GM12878 (cell line): ENCODE measurements at regions not wholly inside any gene's neighbourhood (a gene's known extent, or its start where the extent isn't known, plus 50 kb on each side); places are given as distances from the start of the nearest gene placed in this dataset.
"Not testable (repeated sequence)": the region's sequence is repeated elsewhere in the genome, so short reads cannot be mapped to it uniquely, and the experiment has no call there.

Experiments used
- ATAC-seq: fragments of 200-7000 bp; cut with Tn5 transposase; 3 replicates; pipeline ENCODE4 v1.9.1; 2020; ENCODE audit warnings: mild to moderate bottlenecking, moderate library complexity
- BruUV-seq: library from RNA; stranded (reverse); fragments of 400-500 nt; replicated peaks from 2 replicates; lab custom pipeline; 2021; lab: Mats Ljungman, UMichigan
- CTCF ChIA-PET: fragments of 300-600 bp; sonication (Branson Sonifier 250); formaldehyde crosslinking; extraction: SDS; loops from one replicate; lab custom pipeline; 2021; ENCODE audit warnings: inconsistent platforms; lab: Yijun Ruan, JAX
- POLR2A ChIA-PET: fragments of 350-600 bp; formaldehyde crosslinking; extraction: SDS; loops from one replicate; lab custom pipeline; 2021; ENCODE audit warnings: inconsistent platforms; lab: Charles Lee
- RAD21 ChIA-PET: fragments of 300-600 bp; sonication (Branson Sonifier 250); formaldehyde crosslinking; loops from one replicate; lab custom pipeline; 2023; ENCODE audit warnings: antibody characterized with exemption; ENCODE audit not compliant: unreplicated experiment; lab: Charles Lee
- SMC1A ChIA-PET: fragments of 300-600 bp; sonication (Branson Sonifier 250); formaldehyde crosslinking; loops from one replicate; lab custom pipeline; 2023; ENCODE audit not compliant: unreplicated experiment, uncharacterized antibody; lab: Charles Lee
- DNase-seq: peaks from one replicate; pipeline ENCODE4 v3.0.0-alpha.2; 2011; ENCODE audit warnings: low read depth, low spot score
- FAIRE-seq: peaks from 3 replicates; lab custom pipeline; 2011; peaks lifted over from hg19 to GRCh38; lab: Jason Lieb, UNC
- H2AFZ ChIP-seq: 2 replicates; pipeline ENCODE4 v1.6.0; 2011; ENCODE audit warnings: low read depth, low read length, control low read depth; ENCODE audit not compliant: control insufficient read depth
- H3K27ac ChIP-seq: 2 replicates; pipeline ENCODE4 v1.5.1; 2011; ENCODE audit warnings: control low read depth; ENCODE audit not compliant: control insufficient read depth, insufficient read depth
- H3K27me3 ChIP-seq, 2 experiments: replicated peaks in 1 of 2; 2 replicates each; pipeline versions ENCODE4 v1.6.0 to v1.6.1; 2011; ENCODE audit warnings: low read length in 1 of 2; ENCODE audit not compliant: control insufficient read depth in 2 of 2, insufficient read depth in 2 of 2
- H3K36me3 ChIP-seq, 2 experiments: 2 replicates each; pipeline ENCODE4 v1.5.1; 2011; ENCODE audit warnings: low read length in 1 of 2; ENCODE audit not compliant: control insufficient read depth in 2 of 2, insufficient read depth in 2 of 2
- H3K4me1 ChIP-seq: 2 replicates; pipeline ENCODE4 v1.6.1; 2011; ENCODE audit warnings: mild to moderate bottlenecking, low read length, moderate library complexity, mixed read lengths; ENCODE audit not compliant: control insufficient read depth, insufficient read depth
- H3K4me2 ChIP-seq: 2 replicates; pipeline ENCODE4 v1.6.0; 2011; ENCODE audit warnings: control low read depth; ENCODE audit not compliant: control insufficient read depth, insufficient read depth
- H3K4me3 ChIP-seq: fragments of 200-600 bp; sonication (generic); 2 replicates; pipeline ENCODE4 v1.5.1; 2016
- H3K79me2 ChIP-seq: 2 replicates; pipeline ENCODE4 v1.6.0; 2011; ENCODE audit warnings: low read length; ENCODE audit not compliant: control insufficient read depth, insufficient read depth
- H3K9ac ChIP-seq: 2 replicates; pipeline ENCODE4 v1.8.0; 2011; ENCODE audit warnings: low read length, control low read depth, mixed read lengths; ENCODE audit not compliant: control insufficient read depth, insufficient read depth
- H3K9me3 ChIP-seq: replicated peaks from 3 replicates; pipeline ENCODE4 v1.5.1; 2011; ENCODE audit warnings: mild to moderate bottlenecking, low read length; ENCODE audit not compliant: control insufficient read depth, insufficient read depth
- H4K20me1 ChIP-seq: 2 replicates; pipeline ENCODE4 v1.6.0; 2011; ENCODE audit not compliant: control insufficient read depth, insufficient read depth
- BRCA1 ChIP-seq: IDR thresholded peaks from 2 replicates; pipeline ENCODE4 v1.6.1; 2011; ENCODE audit warnings: low read depth, low read length, improper control_type of control experiment
- CBX3 ChIP-seq: fragments of 200-600 bp; sonication (generic); IDR thresholded peaks from 2 replicates; pipeline ENCODE4 v1.6.1; 2016; ENCODE audit warnings: low read depth, borderline replicate concordance
- DPF2 ChIP-seq: fragments of 450-650 bp; IDR thresholded peaks from 2 replicates; pipeline ENCODE4 v1.6.1; 2017; ENCODE audit warnings: mild to moderate bottlenecking
- ETV6 ChIP-seq, 2 experiments: fragments of 450-650 bp in 1 of 2; IDR thresholded peaks in 1 of 2; conservative IDR thresholded peaks in 1 of 2; 2 replicates each; pipeline ENCODE4 v1.6.1; 2014; ENCODE audit warnings: antibody characterized with exemption in 1 of 2, borderline replicate concordance in 1 of 2, low read depth in 1 of 2, mild to moderate bottlenecking in 1 of 2, moderate library complexity in 1 of 2
- HDAC2 ChIP-seq: fragments of 200-600 bp; sonication (generic); IDR thresholded peaks from 2 replicates; pipeline ENCODE4 v1.6.1; 2017
- KLF5 ChIP-seq: fragments of 450-650 bp; IDR thresholded peaks from 2 replicates; pipeline ENCODE4 v1.6.1; 2014; ENCODE audit warnings: mild to moderate bottlenecking; ENCODE audit not compliant: partially characterized antibody
- MEF2B ChIP-seq: fragments of 450-650 bp; IDR thresholded peaks from 2 replicates; pipeline ENCODE4 v1.6.1; 2018; ENCODE audit warnings: mild to moderate bottlenecking, moderate library complexity; ENCODE audit not compliant: partially characterized antibody, poor library complexity, severe bottlenecking
- NBN ChIP-seq: fragments of 450-650 bp; IDR thresholded peaks from 2 replicates; pipeline ENCODE4 v1.6.1; 2016
- PAX5 ChIP-seq: IDR thresholded peaks from 2 replicates; pipeline ENCODE4 v1.6.1; 2011; ENCODE audit warnings: low read depth, low read length, borderline replicate concordance
- POU2F2 ChIP-seq: IDR thresholded peaks from 3 replicates; pipeline ENCODE4 v1.6.1; 2011; ENCODE audit warnings: low read depth, mild to moderate bottlenecking, low read length, borderline replicate concordance
- RAD21 ChIP-seq: IDR thresholded peaks from 2 replicates; pipeline ENCODE4 v1.6.1; 2011; ENCODE audit warnings: mild to moderate bottlenecking, low read depth, low read length, moderate library complexity; ENCODE audit not compliant: insufficient read depth
- TAF1 ChIP-seq: IDR thresholded peaks from 2 replicates; pipeline ENCODE4 v1.6.1; 2011; ENCODE audit warnings: mild to moderate bottlenecking, low read depth, low read length, borderline replicate concordance
- ZBTB40 ChIP-seq: fragments of 450-650 bp; IDR thresholded peaks from 2 replicates; pipeline ENCODE4 v1.6.1; 2016; ENCODE audit warnings: mild to moderate bottlenecking, moderate library complexity, borderline replicate concordance
- WGBS: methylation state at CpG from one replicate; pipeline ENCODE4 v1.1.6; 2016; ENCODE audit warnings: low lambda C conversion rate; ENCODE audit not compliant: insufficient replicate concordance, insufficient coverage; ENCODE audit errors: missing lambda C conversion rate; 5-methylcytosine and 5-hydroxymethylcytosine counted together
- in situ Hi-C: fragments of 300-500 bp; cut with MboI; formaldehyde crosslinking; loops from 9 replicates; pipeline ENCODE4 v1.14.3; 2018; ENCODE audit warnings: mixed read lengths
- intact Hi-C: fragments of 100-400 bp; cut with micrococcal nuclease; formaldehyde crosslinking; loops from one replicate; pipeline ENCODE4 v1.14.2; 2022; ENCODE audit not compliant: unreplicated experiment

- FAIRE-seq, H3K9ac ChIP-seq, intact Hi-C loops: not testable (repeated sequence)
These were observed 229.6 kb upstream of the KITLG start for GRCh38 chr12:88809841-88810240.

GRCh38 chr12:88805692-88806091 is 225.4 kb upstream of the KITLG start:
- WGBS, result 0% methylated on average over 1 of the region's 1 CpG
- Histone ChIP-seq H3K36me3 (no peaks in the 10 kb centered on the region), H3K9ac (no peak overlapping the region), H3K79me2 (no peaks in the 10 kb centered on the region), H3K9me3 (no peaks in the 10 kb centered on the region), H3K4me3 (no peak overlapping the region), H3K27ac (no peak overlapping the region), H3K27me3 (no peaks in the 10 kb centered on the region), H2AFZ (no peak overlapping the region), H4K20me1 (no peaks in the 10 kb centered on the region), H3K4me1 (no peaks in the 10 kb centered on the region), H3K4me2 (no peak overlapping the region)
- peak; percentile 61 for ATAC-seq
- ChIA-PET POLR2A (no interaction called here), RAD21 (interaction anchor here (0.8 kb wide), 1 partner anchor 10 kb away, joined by 3 read pairs; no protein-coding TSS in a partner anchor), CTCF (interaction anchor here (1.1 to 1.3 kb wide), 2 partner anchors 8 to 10 kb away, joined by 3 to 5 read pairs; no protein-coding TSS in a partner anchor), SMC1A (interaction anchor here (1.0 to 1.2 kb wide), 3 partner anchors 9 to 116 kb away, joined by 3 to 5 read pairs (median 5); no protein-coding TSS in a partner anchor)
- FAIRE-seq, result no peak
- no TSS peak for BruUV-seq
- in situ Hi-C loops (no loop called here), intact Hi-C loops (no loop called here)
- DNase-seq, result no peak
- TF ChIP-seq NBN (no peak), HDAC2 (no peak), BRCA1 (no peak), KLF5 (no peak), TAF1 (no peak), PAX5 (no peak), DPF2 (no peak), RAD21 (no peak), ZBTB40 (no peak), CBX3 (no peak), POU2F2 (no peak), ETV6 (conservative IDR thresholded peaks at IDR 0.05 in 1 of 2, IDR thresholded peaks at IDR 0.05 in 1 of 2; ENCODE audit: borderline replicate concordance in 1 of 2, low read depth in 1 of 2) (no peak)

More at GRCh38 chr12:88809841-88810240, 229.6 kb upstream of the KITLG start:
- ATAC-seq, H3K9me3 ChIP-seq, H2AFZ ChIP-seq, H3K4me1 ChIP-seq, DNase-seq, POLR2A ChIA-PET, RAD21 ChIA-PET, H3K4me3 ChIP-seq, H3K36me3 ChIP-seq, H3K27me3 ChIP-seq, SMC1A ChIA-PET, H3K79me2 ChIP-seq, in situ Hi-C loops, BruUV-seq, CTCF ChIA-PET, H3K27ac ChIP-seq, H4K20me1 ChIP-seq, H3K4me2 ChIP-seq: not testable (repeated sequence)
- WGBS, result 0% methylated on average over 1 of the region's 1 CpG
- TF ChIP-seq MEF2B, result peak; percentile 49
